ENCODE measurements at regions not wholly inside any gene's neighbourhood (a gene's known extent, or its start where the extent isn't known, plus 50 kb on each side); places are given as distances from the start of the nearest gene placed in this dataset.

DNA sequence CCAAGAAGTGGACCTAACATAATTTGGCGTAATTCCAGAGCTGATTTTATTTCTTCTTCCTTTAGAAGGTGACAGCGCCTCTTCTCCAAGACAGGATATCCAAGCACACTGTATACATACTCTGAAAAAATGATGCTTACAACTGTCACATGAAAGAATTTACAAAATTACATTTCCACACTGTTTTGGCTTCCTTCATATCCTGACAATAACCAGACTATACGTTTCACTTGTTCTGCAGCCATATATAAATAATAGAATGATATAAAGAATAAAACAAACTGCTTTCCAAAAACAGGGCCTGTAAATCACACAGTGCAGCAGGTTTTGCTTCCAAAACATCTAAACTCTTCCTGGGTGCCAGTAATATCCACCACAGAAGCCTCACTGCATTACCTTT is 141.6 kb downstream of the FBXO8 start:
- TF ChIP-seq, protein P1, sequence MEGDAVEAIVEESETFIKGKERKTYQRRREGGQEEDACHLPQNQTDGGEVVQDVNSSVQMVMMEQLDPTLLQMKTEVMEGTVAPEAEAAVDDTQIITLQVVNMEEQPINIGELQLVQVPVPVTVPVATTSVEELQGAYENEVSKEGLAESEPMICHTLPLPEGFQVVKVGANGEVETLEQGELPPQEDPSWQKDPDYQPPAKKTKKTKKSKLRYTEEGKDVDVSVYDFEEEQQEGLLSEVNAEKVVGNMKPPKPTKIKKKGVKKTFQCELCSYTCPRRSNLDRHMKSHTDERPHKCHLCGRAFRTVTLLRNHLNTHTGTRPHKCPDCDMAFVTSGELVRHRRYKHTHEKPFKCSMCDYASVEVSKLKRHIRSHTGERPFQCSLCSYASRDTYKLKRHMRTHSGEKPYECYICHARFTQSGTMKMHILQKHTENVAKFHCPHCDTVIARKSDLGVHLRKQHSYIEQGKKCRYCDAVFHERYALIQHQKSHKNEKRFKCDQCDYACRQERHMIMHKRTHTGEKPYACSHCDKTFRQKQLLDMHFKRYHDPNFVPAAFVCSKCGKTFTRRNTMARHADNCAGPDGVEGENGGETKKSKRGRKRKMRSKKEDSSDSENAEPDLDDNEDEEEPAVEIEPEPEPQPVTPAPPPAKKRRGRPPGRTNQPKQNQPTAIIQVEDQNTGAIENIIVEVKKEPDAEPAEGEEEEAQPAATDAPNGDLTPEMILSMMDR (IDR thresholded peaks at IDR 0.05 in 4 of 5, conservative IDR thresholded peaks at IDR 0.05 in 1 of 5) = no peak
- TF ChIP-seq POLR2A (IDR thresholded peaks at IDR 0.05) = no peak
